RWPE2 (cell line): ENCODE measurements at regions not wholly inside any gene's neighbourhood (a gene's known extent, or its start where the extent isn't known, plus 50 kb on each side); places are given as distances from the start of the nearest gene placed in this dataset.

ENCODE experiments used
- ATAC-seq: fragments of 200-7000 bp; cut with Tn5 transposase; 3 replicates; pipeline ENCODE4 v1.9.1; 2021; ENCODE audit warnings: low read depth
- DNase-seq: peaks from one replicate; pipeline ENCODE4 v3.0.0-alpha.2; 2020; ENCODE audit warnings: low spot score
- H3K27ac ChIP-seq: fragments of 450-650 bp; 2 replicates; pipeline ENCODE4 v1.5.1; 2017; ENCODE audit warnings: mild to moderate bottlenecking; ENCODE audit not compliant: poor library complexity, severe bottlenecking
- H3K27me3 ChIP-seq: fragments of 250-450 bp; sonication (Bioruptor Pico); 2 replicates; pipeline ENCODE4 v1.5.1; 2021; ENCODE audit warnings: mild to moderate bottlenecking, moderate library complexity; ENCODE audit not compliant: insufficient read depth, poor library complexity, severe bottlenecking
- H3K36me3 ChIP-seq: fragments of 250-450 bp; sonication (Bioruptor Pico); 2 replicates; pipeline ENCODE4 v1.5.1; 2020; ENCODE audit warnings: low read depth, mild to moderate bottlenecking, moderate library complexity
- H3K4me1 ChIP-seq: fragments of 250-450 bp; sonication (Bioruptor Pico); 2 replicates; pipeline ENCODE4 v1.5.1; 2021; ENCODE audit warnings: mild to moderate bottlenecking, moderate library complexity; ENCODE audit not compliant: insufficient read depth, poor library complexity, severe bottlenecking
- H3K4me3 ChIP-seq: fragments of 250-450 bp; sonication (Bioruptor Pico); 2 replicates; pipeline ENCODE4 v1.5.1; 2021; ENCODE audit warnings: mild to moderate bottlenecking, moderate library complexity; ENCODE audit not compliant: severe bottlenecking
- H3K9me3 ChIP-seq: fragments of 250-450 bp; sonication (Bioruptor Pico); 2 replicates; pipeline ENCODE4 v1.5.1; 2021; ENCODE audit warnings: mild to moderate bottlenecking, moderate library complexity; ENCODE audit not compliant: severe bottlenecking
- CTCF ChIP-seq: fragments of 450-650 bp; IDR thresholded peaks from one replicate; pipeline ENCODE4 v1.5.1; 2017; ENCODE audit warnings: mild to moderate bottlenecking, moderate library complexity; ENCODE audit not compliant: poor library complexity, severe bottlenecking

- Histone ChIP-seq H3K4me1 (no peaks in the 10 kb centered on the region), H3K36me3 (no peaks in the 10 kb centered on the region), H3K27me3 (no peaks in the 10 kb centered on the region), H3K9me3 (no peaks in the 10 kb centered on the region), H3K27ac (no peak overlapping the region), H3K4me3 (no peak overlapping the region)
- TF ChIP-seq CTCF = no peak
- ATAC-seq (no peak), DNase-seq (no peak)
These were observed 1066.9 kb downstream of the TSN start for GRCh38 chr2:122822319-122822718.

DNA sequence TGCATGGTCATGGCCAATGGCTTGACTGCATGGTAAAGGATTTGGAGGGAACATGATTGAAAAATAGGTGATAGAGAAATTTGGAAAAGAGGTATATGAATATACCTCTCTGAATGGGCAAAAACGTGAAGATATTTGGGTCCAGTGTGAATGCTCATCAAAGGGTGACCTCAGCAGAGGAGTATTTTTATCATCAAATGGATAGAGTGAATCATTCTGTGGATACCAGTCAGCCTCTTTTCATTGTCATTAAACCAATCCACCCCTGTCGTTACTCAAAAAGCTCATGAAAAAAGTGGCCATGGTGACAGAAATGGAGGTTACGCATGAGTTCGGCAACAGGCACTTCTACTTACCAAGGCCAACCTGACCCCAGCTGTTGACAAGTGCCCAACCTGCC, 1074.7 kb downstream of the TSN start:
- H3K36me3 ChIP-seq = no peaks in the 10 kb centered on the region
- no peak for ATAC-seq
- peaks cover 9% of the 10 kb centered on the region for H3K27me3 ChIP-seq
- H3K4me3 ChIP-seq = no peak overlapping the region
- no peak for TF ChIP-seq CTCF
- H3K4me1 ChIP-seq = no peaks in the 10 kb centered on the region
- no peak overlapping the region for H3K27ac ChIP-seq
- DNase-seq = no peak
- no peaks in the 10 kb centered on the region for H3K9me3 ChIP-seq

DNA sequence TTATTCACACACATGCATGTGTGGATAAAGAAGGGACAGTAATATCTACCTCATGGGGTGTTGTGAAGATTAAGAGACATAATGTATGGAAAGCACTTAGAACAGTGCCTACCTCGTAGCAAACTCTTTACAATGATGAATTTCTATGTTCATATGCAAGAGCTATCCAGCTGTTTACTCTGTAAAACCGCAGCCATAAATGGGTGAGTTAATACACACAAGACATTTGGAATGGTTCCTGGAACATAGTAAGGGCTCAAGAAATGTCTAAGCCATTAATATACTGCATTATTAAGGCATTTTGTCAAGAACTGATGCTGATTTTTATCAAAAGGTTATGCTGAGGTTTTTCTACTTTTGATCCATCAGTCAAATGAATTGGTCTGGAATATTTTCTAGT, 1076.2 kb downstream of the TSN start:
- H3K27me3 ChIP-seq = peaks cover 9% of the 10 kb centered on the region
- H3K36me3 ChIP-seq = no peaks in the 10 kb centered on the region
- no peaks in the 10 kb centered on the region for H3K4me1 ChIP-seq
- no peak overlapping the region for H3K4me3 ChIP-seq
- ATAC-seq (peak; percentile 60; the same call in 2 of the 3 replicates), DNase-seq (no peak)
- no peak for TF ChIP-seq CTCF
- H3K27ac ChIP-seq = no peak overlapping the region
- no peaks in the 10 kb centered on the region for H3K9me3 ChIP-seq

GRCh38 chr2:122843503-122843902, 1088.1 kb downstream of the TSN start:
- no peak for TF ChIP-seq CTCF
- Histone ChIP-seq H3K4me3 (no peak overlapping the region), H3K9me3 (no peaks in the 10 kb centered on the region), H3K27ac (no peak overlapping the region), H3K4me1 (no peaks in the 10 kb centered on the region), H3K36me3 (no peaks in the 10 kb centered on the region), H3K27me3 (no peaks in the 10 kb centered on the region)
- DNase-seq (no peak), ATAC-seq (no peak)

DNA sequence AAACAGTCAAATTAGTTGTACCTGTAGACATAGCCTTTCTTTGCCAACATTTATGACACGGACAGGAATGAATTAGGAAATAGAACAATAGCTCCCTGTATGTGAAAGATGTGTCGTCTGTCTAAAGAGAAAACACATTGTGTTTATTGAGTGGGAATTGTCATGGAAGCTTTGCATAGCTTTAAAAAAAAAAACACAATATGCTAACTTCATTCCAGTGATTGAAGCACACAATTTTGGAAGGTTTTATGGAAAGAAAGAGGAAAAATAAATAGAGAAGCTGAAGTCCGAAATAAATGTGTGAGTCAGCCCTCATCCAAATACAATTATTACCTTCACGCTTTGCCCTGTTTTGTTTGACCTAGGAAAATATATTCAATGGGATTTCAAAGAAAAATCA, 1095.7 kb downstream of the TSN start:
- no peaks in the 10 kb centered on the region for H3K36me3 ChIP-seq
- TF ChIP-seq CTCF = no peak

More for the DNA sequence above, 1095.7 kb downstream of the TSN start:
- DNase-seq (no peak), ATAC-seq (no peak)
- no peaks in the 10 kb centered on the region for H3K9me3 ChIP-seq
- H3K27ac ChIP-seq = no peak overlapping the region
- H3K27me3 ChIP-seq = peaks cover 10% of the 10 kb centered on the region
- H3K4me3 ChIP-seq = no peak overlapping the region
- no peaks in the 10 kb centered on the region for H3K4me1 ChIP-seq
